ENCODE measurements at regions not wholly inside any gene's neighbourhood (a gene's known extent, or its start where the extent isn't known, plus 50 kb on each side); places are given as distances from the start of the nearest gene placed in this dataset.

GRCh38 chr5:67305401-67305800 lies 108.8 kb upstream of the CD180 start:
- Histone ChIP-seq H4K20me1 (ENCODE audit: low read depth, low read length) (no peaks in the 10 kb centered on the region), H3K36me3 (ENCODE audit: low read length) (no peaks in the 10 kb centered on the region), H3F3A (ENCODE audit: insufficient read depth) (no peaks in the 10 kb centered on the region), H2AFZ (ENCODE audit: low read depth, low read length, severe bottlenecking) (no peak overlapping the region), H3K9me3 (ENCODE audit: insufficient read depth, low read length) (no peaks in the 10 kb centered on the region), H3K9me2 (replicated peaks; ENCODE audit: insufficient read depth, low read length) (no peaks in the 10 kb centered on the region), H3K4me2 (ENCODE audit: low read depth, low read length, poor library complexity, severe bottlenecking) (no peak overlapping the region), H3K9ac (ENCODE audit: low read length) (no peak overlapping the region), H3K4me3 (ENCODE audit: insufficient read depth, low read length, poor library complexity, severe bottlenecking) (no peak overlapping the region), H3K27ac (ENCODE audit: low read depth, low read length) (no peak overlapping the region), H3K79me2 (ENCODE audit: insufficient read depth, low read length) (no peaks in the 10 kb centered on the region), H3K27me3 (ENCODE audit: low read length) (no peaks in the 10 kb centered on the region)
- TF ChIP-seq EZH2phosphoT487 (conservative IDR thresholded peaks at IDR 0.05; ENCODE audit: low read length): no peak
- no peak for TF ChIP-seq CTCF (IDR thresholded peaks at IDR 0.05; ENCODE audit: insufficient read depth, low read length, poor library complexity, severe bottlenecking)

GRCh38 chr5:67303356-67303755 lies 106.8 kb upstream of the CD180 start:
- TF ChIP-seq CTCF (IDR thresholded peaks at IDR 0.05; ENCODE audit: insufficient read depth, low read length, poor library complexity, severe bottlenecking): no peak
- TF ChIP-seq EZH2phosphoT487 (conservative IDR thresholded peaks at IDR 0.05; ENCODE audit: low read length): no peak
- Histone ChIP-seq H3K27ac (ENCODE audit: low read depth, low read length) (no peak overlapping the region), H2AFZ (ENCODE audit: low read depth, low read length, severe bottlenecking) (no peak overlapping the region), H3K9me3 (ENCODE audit: insufficient read depth, low read length) (no peaks in the 10 kb centered on the region), H3K79me2 (ENCODE audit: insufficient read depth, low read length) (no peaks in the 10 kb centered on the region), H3K4me2 (ENCODE audit: low read depth, low read length, poor library complexity, severe bottlenecking) (no peak overlapping the region), H3K9me2 (replicated peaks; ENCODE audit: insufficient read depth, low read length) (no peaks in the 10 kb centered on the region), H3F3A (ENCODE audit: insufficient read depth) (no peaks in the 10 kb centered on the region), H3K4me3 (ENCODE audit: insufficient read depth, low read length, poor library complexity, severe bottlenecking) (no peak overlapping the region), H3K27me3 (ENCODE audit: low read length) (no peaks in the 10 kb centered on the region), H3K36me3 (ENCODE audit: low read length) (no peaks in the 10 kb centered on the region), H3K9ac (ENCODE audit: low read length) (no peak overlapping the region), H4K20me1 (ENCODE audit: low read depth, low read length) (no peaks in the 10 kb centered on the region)

GRCh38 chr5:67301285-67301903 lies 104.8 kb upstream of the CD180 start:
- H4K20me1 ChIP-seq (ENCODE audit: low read depth, low read length): no peaks in the 10 kb centered on the region
- no peak overlapping the region for H3K4me3 ChIP-seq (ENCODE audit: insufficient read depth, low read length, poor library complexity, severe bottlenecking)
- H3K4me2 ChIP-seq (ENCODE audit: low read depth, low read length, poor library complexity, severe bottlenecking): no peak overlapping the region
- H2AFZ ChIP-seq (ENCODE audit: low read depth, low read length, severe bottlenecking): no peak overlapping the region
- no peak overlapping the region for H3K27ac ChIP-seq (ENCODE audit: low read depth, low read length)
- H3F3A ChIP-seq (ENCODE audit: insufficient read depth): no peaks in the 10 kb centered on the region
- no peaks in the 10 kb centered on the region for H3K27me3 ChIP-seq (ENCODE audit: low read length)
- no peaks in the 10 kb centered on the region for H3K79me2 ChIP-seq (ENCODE audit: insufficient read depth, low read length)
- H3K9ac ChIP-seq (ENCODE audit: low read length): no peak overlapping the region
- no peak for TF ChIP-seq EZH2phosphoT487 (conservative IDR thresholded peaks at IDR 0.05; ENCODE audit: low read length)
- TF ChIP-seq CTCF (IDR thresholded peaks at IDR 0.05; ENCODE audit: insufficient read depth, low read length, poor library complexity, severe bottlenecking): no peak
- H3K36me3 ChIP-seq (ENCODE audit: low read length): no peaks in the 10 kb centered on the region
- no peaks in the 10 kb centered on the region for H3K9me2 ChIP-seq (replicated peaks; ENCODE audit: insufficient read depth, low read length)
- no peaks in the 10 kb centered on the region for H3K9me3 ChIP-seq (ENCODE audit: insufficient read depth, low read length)
